GM12892 (cell line): ENCODE measurements at regions not wholly inside any gene's neighbourhood (a gene's known extent, or its start where the extent isn't known, plus 50 kb on each side); places are given as distances from the start of the nearest gene placed in this dataset.

Source experiments
- DNase-seq: peaks from one replicate; pipeline ENCODE4 v3.0.0; 2011; ENCODE audit not compliant: insufficient read length
- FAIRE-seq: peaks from 2 replicates; lab custom pipeline; 2011; peaks lifted over from hg19 to GRCh38; lab: Jason Lieb, UNC
- POLR2A ChIP-seq: IDR thresholded peaks from 2 replicates; pipeline ENCODE4 v1.6.1; 2011; ENCODE audit warnings: low read depth, low read length, control low read depth
- POLR2AphosphoS5 ChIP-seq: IDR thresholded peaks from 2 replicates; pipeline ENCODE4 v1.6.1; 2011; ENCODE audit warnings: low read depth, low read length, control low read depth
- TAF1 ChIP-seq: IDR thresholded peaks from 2 replicates; pipeline ENCODE4 v1.6.1; 2011; ENCODE audit warnings: low read depth, mild to moderate bottlenecking, control low read depth, low read length, borderline replicate concordance

GRCh38 chr12:5222729-5223128, 179.1 kb downstream of the KCNA5 start:
- no peak for DNase-seq
- TF ChIP-seq TAF1 = no peak
- no peak for TF ChIP-seq POLR2A
- no peak for TF ChIP-seq POLR2AphosphoS5
- no peak for FAIRE-seq

- TF ChIP-seq TAF1 = no peak
- no peak for TF ChIP-seq POLR2A
- TF ChIP-seq POLR2AphosphoS5 = no peak
- DNase-seq = no peak
- no peak for FAIRE-seq
Observed at GRCh38 chr12:5223881-5224280, 180.2 kb downstream of the KCNA5 start.

GRCh38 chr12:5226581-5226980, 182.9 kb downstream of the KCNA5 start:
- FAIRE-seq (no peak), DNase-seq (no peak)
- no peak for TF ChIP-seq TAF1
- no peak for TF ChIP-seq POLR2AphosphoS5
- TF ChIP-seq POLR2A = no peak

GRCh38 chr12:5227708-5228373, 184.2 kb downstream of the KCNA5 start:
- no peak for DNase-seq

GRCh38 chr12:5230156-5230555, 186.5 kb downstream of the KCNA5 start:
- TF ChIP-seq POLR2AphosphoS5 = no peak
- TF ChIP-seq TAF1 = no peak
- no peak for TF ChIP-seq POLR2A
- FAIRE-seq (no peak), DNase-seq (no peak)

More at GRCh38 chr12:5227708-5228373, 184.2 kb downstream of the KCNA5 start:
- FAIRE-seq = no peak
- no peak for TF ChIP-seq POLR2A
- no peak for TF ChIP-seq TAF1
- no peak for TF ChIP-seq POLR2AphosphoS5

GRCh38 chr12:5230861-5231260, 187.2 kb downstream of the KCNA5 start:
- DNase-seq (no peak), FAIRE-seq (no peak)
- no peak for TF ChIP-seq POLR2AphosphoS5
- TF ChIP-seq POLR2A = no peak
- no peak for TF ChIP-seq TAF1

GRCh38 chr12:5232291-5232690, 188.6 kb downstream of the KCNA5 start:
- TF ChIP-seq TAF1 (no peak), POLR2AphosphoS5 (no peak), POLR2A (no peak)
- no peak for FAIRE-seq
- no peak for DNase-seq

- FAIRE-seq (no peak), DNase-seq (no peak)
- TF ChIP-seq POLR2A = no peak
- TF ChIP-seq POLR2AphosphoS5 = no peak
- no peak for TF ChIP-seq TAF1
Observed at GRCh38 chr12:5232826-5233500, 189.3 kb downstream of the KCNA5 start.

GRCh38 chr12:5236022-5236640, 192.5 kb downstream of the KCNA5 start:
- FAIRE-seq = no peak

GRCh38 chr12:5242440-5242839, 189.5 kb upstream of the NTF3 start:
- FAIRE-seq = no peak
- no peak for DNase-seq
- TF ChIP-seq POLR2A = no peak

More at GRCh38 chr12:5236022-5236640, 192.5 kb downstream of the KCNA5 start:
- no peak for DNase-seq
- TF ChIP-seq POLR2A (no peak), TAF1 (no peak), POLR2AphosphoS5 (no peak)

GRCh38 chr12:5243014-5243413, 188.9 kb upstream of the NTF3 start:
- no peak for TF ChIP-seq POLR2AphosphoS5
- no peak for TF ChIP-seq TAF1
- TF ChIP-seq POLR2A = no peak
- DNase-seq (no peak), FAIRE-seq (no peak)

- TF ChIP-seq POLR2AphosphoS5 = no peak
- TF ChIP-seq POLR2A = no peak
- no peak for TF ChIP-seq TAF1
- DNase-seq = no peak
- FAIRE-seq = no peak
Observed at GRCh38 chr12:5244513-5244972, 187.4 kb upstream of the NTF3 start.
